Fibroblast of pulmonary artery (primary cell): ENCODE measurements at regions not wholly inside any gene's neighbourhood (a gene's known extent, or its start where the extent isn't known, plus 50 kb on each side); places are given as distances from the start of the nearest gene placed in this dataset.

Experiments
- DNase-seq: peaks from one replicate; pipeline ENCODE4 v3.0.0-alpha.2; 2010; ENCODE audit warnings: low read depth
- H3K4me3 ChIP-seq: replicated peaks from 2 replicates; pipeline ENCODE4 v1.5.1; 2011; ENCODE audit warnings: low read depth, mild to moderate bottlenecking, control low read depth, low read length, moderate library complexity
- CTCF ChIP-seq: IDR thresholded peaks from 2 replicates; pipeline ENCODE4 v1.5.1; 2011; ENCODE audit warnings: mild to moderate bottlenecking, control low read depth, low read length, inconsistent platforms; ENCODE audit errors: missing control alignments

GRCh38 chr10:83222832-83223742, 916.2 kb upstream of the GHITM start:
- TF ChIP-seq CTCF: no peak
- DNase-seq: no peak
- no peak overlapping the region for H3K4me3 ChIP-seq

GRCh38 chr10:83225781-83226180, 913.5 kb upstream of the GHITM start:
- TF ChIP-seq CTCF: no peak
- DNase-seq: no peak
- no peak overlapping the region for H3K4me3 ChIP-seq

DNA sequence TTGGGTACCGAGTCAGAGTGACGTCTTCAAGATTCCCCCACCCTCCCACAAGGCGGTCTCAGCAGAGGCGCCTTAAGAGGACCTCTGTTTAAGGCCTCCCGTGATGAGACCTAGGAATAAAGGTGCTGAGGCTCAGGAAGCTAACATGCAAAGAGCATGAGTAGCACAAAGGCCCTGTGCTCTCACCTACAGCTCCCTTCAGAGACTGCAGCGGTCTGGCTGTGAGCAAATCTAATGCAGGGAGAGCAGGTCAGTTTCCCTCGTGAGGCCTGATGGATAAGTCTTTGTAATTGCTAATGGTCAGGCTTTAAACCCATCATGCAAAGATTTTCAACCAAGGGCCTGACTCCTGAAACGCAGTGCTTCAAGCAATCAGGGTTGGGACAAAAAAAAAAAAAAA, 909.3 kb upstream of the GHITM start:
- TF ChIP-seq CTCF: no peak
- H3K4me3 ChIP-seq: no peak overlapping the region
- DNase-seq: no peak

DNA sequence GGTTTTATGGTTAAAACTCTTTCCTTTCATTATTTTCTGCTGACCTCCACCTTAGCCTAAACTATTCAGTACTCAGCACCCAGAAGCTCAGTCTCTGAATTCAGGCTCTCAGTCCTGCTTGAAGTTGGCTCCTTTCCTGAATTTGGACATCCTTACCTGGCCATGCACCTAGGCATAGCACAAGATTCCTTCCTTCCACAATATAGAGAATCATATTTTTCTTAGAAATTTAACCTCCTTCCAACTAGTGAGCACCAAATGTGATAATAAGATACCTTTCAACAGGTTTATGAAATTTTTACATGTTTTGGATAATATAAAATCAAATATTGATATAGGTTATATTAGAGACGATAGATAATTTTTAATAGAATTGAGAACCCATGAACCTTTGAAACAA, 905.6 kb upstream of the GHITM start:
- TF ChIP-seq CTCF: no peak
- DNase-seq: no peak
- no peak overlapping the region for H3K4me3 ChIP-seq

DNA sequence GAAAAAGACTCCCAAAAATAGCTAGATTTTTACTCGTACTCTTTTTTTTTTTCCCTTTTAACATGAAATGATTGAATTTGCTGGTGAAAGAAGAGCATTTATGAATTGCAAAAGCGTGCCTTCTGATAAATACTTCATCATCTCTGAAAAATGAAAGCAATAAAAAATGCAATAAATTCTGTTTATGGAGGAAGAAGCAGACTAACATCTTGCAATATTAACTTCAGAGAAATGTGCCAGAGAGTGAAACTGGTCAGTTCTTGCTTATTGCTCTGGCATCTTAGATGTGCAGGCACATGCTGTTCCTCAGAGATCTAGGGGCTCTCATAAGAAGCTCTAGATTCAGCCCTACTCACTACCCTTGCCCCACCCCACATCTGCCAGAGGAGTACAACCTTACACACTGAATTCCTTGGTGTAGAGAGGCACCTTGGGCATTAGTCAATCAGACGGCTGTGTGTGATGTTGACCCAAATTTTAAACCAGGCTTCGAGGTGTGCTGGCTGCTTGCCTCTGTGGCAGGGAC, 891.1 kb upstream of the GHITM start:
- DNase-seq: no peak
- no peak overlapping the region for H3K4me3 ChIP-seq
- TF ChIP-seq CTCF: no peak

DNA sequence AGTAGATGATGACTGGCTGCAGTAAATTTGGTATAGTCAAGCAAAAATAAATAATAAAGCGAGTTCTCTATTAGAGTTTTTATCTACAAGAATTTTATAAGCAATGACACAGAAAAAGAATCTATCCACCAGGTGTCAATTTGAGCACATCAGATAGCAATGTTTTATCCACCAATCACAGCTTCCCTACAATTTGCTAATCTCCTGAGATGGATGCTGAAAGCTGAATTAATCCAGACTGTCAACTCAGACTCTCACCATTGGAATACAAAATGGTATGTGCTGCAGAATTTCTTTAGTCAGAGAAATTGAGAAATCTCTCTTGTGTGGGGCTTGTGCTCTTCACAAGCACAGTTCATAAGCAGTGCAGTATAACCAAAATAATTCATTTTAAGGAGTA, 888.9 kb upstream of the GHITM start:
- no peak overlapping the region for H3K4me3 ChIP-seq
- no peak for DNase-seq
- TF ChIP-seq CTCF: no peak
